Immature natural killer cell (primary cell): ENCODE measurements at regions not wholly inside any gene's neighbourhood (a gene's known extent, or its start where the extent isn't known, plus 50 kb on each side); places are given as distances from the start of the nearest gene placed in this dataset.

Experiments used
- DNase-seq, 3 donors: peaks; one replicate each; pipeline ENCODE4 v3.0.0; 2022; ENCODE audit warnings: mixed read lengths in 1 of 3
- H3K27ac Mint-ChIP-seq, 6 donors: one replicate each; pipeline ENCODE4 v1.8.0; 2020; ENCODE audit warnings: mixed read lengths in 6 of 6, mild to moderate bottlenecking in 5 of 6, inconsistent platforms in 4 of 6, moderate library complexity in 3 of 6
- H3K27me3 Mint-ChIP-seq, 3 donors: one replicate each; pipeline ENCODE4 v1.8.0; 2020 to 2021; ENCODE audit warnings: low read depth in 3 of 3, mild to moderate bottlenecking in 3 of 3, mixed read lengths in 3 of 3, moderate library complexity in 3 of 3, inconsistent platforms in 1 of 3
- H3K36me3 Mint-ChIP-seq, 3 donors: one replicate each; pipeline ENCODE4 v1.8.0; 2020; ENCODE audit warnings: mixed read lengths in 3 of 3, inconsistent platforms in 2 of 3, mild to moderate bottlenecking in 2 of 3
- H3K4me1 Mint-ChIP-seq, 2 donors: one replicate each; pipeline ENCODE4 v1.8.0; 2020; ENCODE audit warnings: inconsistent platforms in 2 of 2, mild to moderate bottlenecking in 2 of 2, mixed read lengths in 2 of 2, moderate library complexity in 1 of 2
- H3K4me3 Mint-ChIP-seq, 5 donors: one replicate each; pipeline ENCODE4 v1.8.0; 2020; ENCODE audit warnings: mild to moderate bottlenecking in 5 of 5, mixed read lengths in 5 of 5, inconsistent platforms in 3 of 5, moderate library complexity in 3 of 5
- H3K9me3 Mint-ChIP-seq, 6 donors: one replicate each; pipeline ENCODE4 v1.8.0; 2020; ENCODE audit warnings: mild to moderate bottlenecking in 6 of 6, mixed read lengths in 6 of 6, inconsistent platforms in 4 of 6, moderate library complexity in 3 of 6

- peaks cover 2 to 3% (median 2%) of the 10 kb centered on the region in 3 donors for H3K27me3 Mint-ChIP-seq
- H3K4me3 Mint-ChIP-seq: no peak overlapping the region
- no peaks in the 10 kb centered on the region for H3K9me3 Mint-ChIP-seq
- no peak overlapping the region for H3K27ac Mint-ChIP-seq
- H3K4me1 Mint-ChIP-seq: peaks cover 25 to 63% of the 10 kb centered on the region in 2 donors
- no peaks in the 10 kb centered on the region for H3K36me3 Mint-ChIP-seq
- DNase-seq: no peak
Observed at GRCh38 chr5:68446070-68446357, 230.5 kb downstream of the PIK3R1 start.

DNA sequence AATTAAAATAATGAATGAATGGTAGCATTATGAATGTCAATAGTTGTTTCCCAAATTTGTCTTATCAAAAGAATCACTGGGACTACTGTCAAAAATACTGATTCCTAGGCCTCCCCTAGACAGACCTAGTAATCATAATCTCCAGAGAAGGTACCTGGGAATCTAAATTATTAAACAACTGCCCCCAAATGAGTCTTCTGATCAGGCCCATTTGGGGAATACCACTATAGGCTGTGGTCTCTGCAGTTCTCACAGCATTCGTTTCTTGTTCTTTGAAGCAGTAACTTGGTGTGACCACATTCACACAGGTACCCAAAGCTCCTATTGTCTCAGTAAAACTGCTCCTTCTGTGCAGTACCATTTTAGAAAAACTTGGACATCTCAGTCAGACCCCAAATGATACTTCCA, 230.9 kb downstream of the PIK3R1 start:
- Mint-ChIP-seq H3K36me3 (no peaks in the 10 kb centered on the region), H3K27ac (peak overlapping the region in 1 of 6 donors; percentile 71), H3K9me3 (no peaks in the 10 kb centered on the region), H3K4me3 (peak overlapping the region in 1 of 5 donors; percentile 7), H3K27me3 (peaks cover 2 to 4% (median 2%) of the 10 kb centered on the region in 3 donors), H3K4me1 (peaks cover 20 to 58% of the 10 kb centered on the region in 2 donors)
- DNase-seq: peak in 2 of 3 donors; percentile 14 to 17

- Mint-ChIP-seq H3K36me3 (no peaks in the 10 kb centered on the region), H3K27me3 (peaks cover 0 to 3% (median 2%) of the 10 kb centered on the region in 3 donors), H3K4me1 (peaks cover 15 to 50% of the 10 kb centered on the region in 2 donors), H3K4me3 (peak overlapping the region in 1 of 5 donors; percentile 20), H3K9me3 (no peaks in the 10 kb centered on the region), H3K27ac (peak overlapping the region in 2 of 6 donors; percentile 54 to 71)
- peak in 1 of 3 donors; percentile 48 for DNase-seq
Observed at GRCh38 chr5:68447136-68447929, 231.8 kb downstream of the PIK3R1 start.

DNA sequence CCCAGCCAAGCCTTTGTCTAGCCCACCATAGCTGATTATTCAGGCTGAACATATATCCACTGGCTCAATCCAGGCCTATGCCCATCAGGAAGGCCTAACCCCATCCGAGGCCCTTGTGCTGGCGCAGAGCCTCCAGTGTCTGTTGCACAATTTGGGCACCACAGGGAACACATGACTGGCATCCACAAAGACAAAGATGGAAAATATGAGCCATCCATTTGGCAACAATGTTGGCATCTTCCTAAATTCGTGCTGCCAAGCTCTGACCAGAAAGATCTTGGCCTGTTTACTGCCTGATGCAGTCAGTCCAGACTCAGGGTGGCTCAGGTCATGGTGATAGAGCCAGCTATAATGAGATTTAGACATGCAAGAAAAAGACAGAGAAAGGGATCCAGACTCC, 233.8 kb downstream of the PIK3R1 start:
- H3K9me3 Mint-ChIP-seq: no peaks in the 10 kb centered on the region
- no peak overlapping the region for H3K4me3 Mint-ChIP-seq
- H3K27ac Mint-ChIP-seq: peak overlapping the region in 2 of 6 donors; percentile 13 to 22
- peaks cover 0 to 3% (median 0%) of the 10 kb centered on the region in 3 donors for H3K36me3 Mint-ChIP-seq
- DNase-seq: no peak
- peaks cover 11 to 45% of the 10 kb centered on the region in 2 donors for H3K4me1 Mint-ChIP-seq
- peaks cover 0 to 2% (median 1%) of the 10 kb centered on the region in 3 donors for H3K27me3 Mint-ChIP-seq

DNA sequence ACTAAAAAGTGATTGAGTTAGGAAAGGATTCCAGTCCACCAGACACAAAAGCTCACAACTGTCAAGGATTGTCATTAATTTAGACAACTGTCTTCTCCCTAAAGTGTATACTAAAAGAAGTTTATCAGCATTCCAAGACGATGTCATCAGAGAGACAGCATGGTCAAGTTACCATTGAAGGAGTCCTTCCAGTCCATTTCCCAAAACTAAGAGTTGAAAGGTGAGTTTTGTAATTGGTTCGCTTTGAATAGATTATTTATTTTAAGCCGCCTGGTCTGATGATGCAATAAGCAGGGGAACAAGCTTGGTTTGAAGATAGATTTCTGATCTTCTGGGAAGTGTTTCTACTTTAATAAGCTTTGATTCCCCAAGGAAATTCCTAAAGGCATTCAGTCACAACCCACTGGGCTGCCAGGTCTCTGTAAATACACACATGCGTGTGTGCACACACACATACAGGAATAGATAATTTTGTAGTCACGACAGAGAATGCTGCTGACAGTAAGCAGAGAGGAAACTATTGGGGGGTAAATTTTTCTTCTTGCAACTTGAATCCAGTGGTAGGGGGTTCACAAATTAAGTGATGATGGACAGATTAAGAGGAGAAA, 234.8 kb downstream of the PIK3R1 start:
- no peak for DNase-seq
- Mint-ChIP-seq H3K27ac (peak overlapping the region in 1 of 6 donors; percentile 37), H3K9me3 (no peaks in the 10 kb centered on the region), H3K4me1 (peaks cover 11 to 35% of the 10 kb centered on the region in 2 donors), H3K36me3 (peaks cover 0 to 3% (median 0%) of the 10 kb centered on the region in 3 donors), H3K4me3 (no peak overlapping the region), H3K27me3 (peaks cover 0 to 2% (median 1%) of the 10 kb centered on the region in 3 donors)

DNA sequence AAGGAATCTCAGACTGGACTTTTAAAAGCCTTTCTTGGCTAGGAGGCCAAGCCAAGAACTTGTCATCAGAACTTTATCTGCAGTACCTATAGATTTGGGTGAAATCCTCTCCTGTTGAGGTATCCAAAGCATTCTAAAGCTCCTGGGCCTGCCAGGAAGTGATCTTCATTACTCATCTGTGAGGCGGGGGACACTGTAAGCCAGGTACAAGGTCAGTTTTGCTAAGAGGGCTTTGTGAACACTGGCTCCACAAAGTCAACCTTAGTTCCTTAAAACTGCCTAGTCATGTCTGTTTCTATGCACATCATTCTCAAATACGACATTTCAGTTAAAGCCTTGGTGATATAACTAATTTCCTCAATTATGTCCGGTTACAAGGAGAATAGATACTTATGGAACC, 236.7 kb downstream of the PIK3R1 start:
- no peak overlapping the region for H3K4me3 Mint-ChIP-seq
- H3K9me3 Mint-ChIP-seq: no peaks in the 10 kb centered on the region
- no peak overlapping the region for H3K27ac Mint-ChIP-seq
- H3K36me3 Mint-ChIP-seq: peaks cover 0 to 3% (median 0%) of the 10 kb centered on the region in 3 donors
- peaks cover 6 to 16% of the 10 kb centered on the region in 2 donors for H3K4me1 Mint-ChIP-seq
- no peak for DNase-seq
- peaks cover 0 to 2% (median 1%) of the 10 kb centered on the region in 3 donors for H3K27me3 Mint-ChIP-seq

DNA sequence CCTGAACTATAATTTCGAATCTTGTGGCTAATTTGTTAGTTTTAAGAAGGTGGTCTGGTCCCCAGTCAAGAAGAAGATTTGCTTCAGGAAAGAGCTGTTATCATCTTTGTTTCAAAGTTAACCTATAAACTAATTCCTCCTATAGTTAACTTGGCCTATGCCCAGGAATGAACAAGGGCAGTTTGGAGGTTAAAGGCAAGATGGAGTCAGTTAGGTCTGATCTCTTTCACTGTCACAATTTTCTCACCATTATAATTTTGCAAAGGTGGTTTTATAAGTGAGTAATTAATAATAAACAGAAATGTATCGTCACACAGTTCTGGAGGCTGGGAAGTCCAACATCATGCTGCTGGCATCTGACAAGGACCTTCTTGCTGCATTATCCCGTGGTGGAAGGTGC, 238.6 kb downstream of the PIK3R1 start:
- Mint-ChIP-seq H3K36me3 (peaks cover 0 to 3% (median 0%) of the 10 kb centered on the region in 3 donors), H3K27me3 (peaks cover 0 to 1% (median 0%) of the 10 kb centered on the region in 3 donors), H3K4me3 (no peak overlapping the region), H3K27ac (no peak overlapping the region), H3K4me1 (peaks cover 6 to 15% of the 10 kb centered on the region in 2 donors), H3K9me3 (no peaks in the 10 kb centered on the region)
- DNase-seq: no peak

DNA sequence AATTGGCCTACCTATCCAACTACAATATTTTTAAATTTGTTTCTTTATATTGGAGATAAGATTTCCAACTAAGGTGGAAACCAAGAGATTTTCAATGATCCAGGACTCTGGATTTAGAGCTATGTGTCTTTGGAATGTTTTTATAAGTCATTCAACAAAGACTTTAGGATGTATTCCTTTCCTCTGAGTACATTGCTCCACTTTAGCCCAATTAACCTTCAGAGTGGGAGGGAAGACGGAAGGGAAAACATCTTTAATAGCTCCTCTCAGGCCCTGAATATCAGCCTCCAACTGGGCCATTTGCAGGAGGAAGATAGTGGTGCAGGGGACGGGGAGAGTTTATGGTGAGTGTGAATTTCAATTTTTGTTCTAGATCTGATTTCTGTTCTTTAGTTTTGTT, 239.2 kb downstream of the PIK3R1 start:
- Mint-ChIP-seq H3K36me3 (peaks cover 0 to 3% (median 0%) of the 10 kb centered on the region in 3 donors), H3K9me3 (no peaks in the 10 kb centered on the region), H3K27me3 (peaks cover 0 to 1% (median 0%) of the 10 kb centered on the region in 3 donors), H3K4me3 (no peak overlapping the region), H3K27ac (no peak overlapping the region), H3K4me1 (peaks cover 6 to 17% of the 10 kb centered on the region in 2 donors)
- no peak for DNase-seq

DNA sequence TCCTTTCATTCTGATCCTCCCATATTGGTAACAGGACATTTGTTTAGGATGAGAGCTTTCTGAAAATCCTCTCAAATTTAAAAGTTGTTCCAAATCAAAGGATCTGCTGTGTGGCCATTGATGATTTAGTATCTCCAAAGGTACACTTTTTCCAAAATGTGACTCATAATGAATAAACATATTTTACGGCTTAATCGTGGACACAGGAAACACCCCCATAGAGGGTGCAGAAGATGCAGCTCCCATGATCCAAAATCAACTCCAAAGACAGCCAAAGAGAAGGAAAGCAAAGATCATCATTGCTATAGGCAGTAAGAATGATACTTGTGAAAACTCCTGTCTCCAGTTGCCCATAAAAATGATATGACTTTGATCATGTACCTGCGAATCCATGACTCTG, 239.7 kb downstream of the PIK3R1 start:
- H3K9me3 Mint-ChIP-seq: no peaks in the 10 kb centered on the region
- H3K36me3 Mint-ChIP-seq: peaks cover 0 to 3% (median 0%) of the 10 kb centered on the region in 3 donors
- H3K4me3 Mint-ChIP-seq: no peak overlapping the region
- H3K27me3 Mint-ChIP-seq: peaks cover 0 to 1% (median 0%) of the 10 kb centered on the region in 3 donors
- H3K27ac Mint-ChIP-seq: no peak overlapping the region
- DNase-seq: no peak
- peaks cover 6 to 21% of the 10 kb centered on the region in 2 donors for H3K4me1 Mint-ChIP-seq

GRCh38 chr5:68456756-68457217, 241.2 kb downstream of the PIK3R1 start:
- H3K9me3 Mint-ChIP-seq: no peaks in the 10 kb centered on the region
- H3K4me1 Mint-ChIP-seq: peaks cover 6 to 22% of the 10 kb centered on the region in 2 donors
- no peak overlapping the region for H3K4me3 Mint-ChIP-seq
- no peak overlapping the region for H3K27ac Mint-ChIP-seq
- no peaks in the 10 kb centered on the region for H3K27me3 Mint-ChIP-seq
- H3K36me3 Mint-ChIP-seq: peaks cover 0 to 3% (median 0%) of the 10 kb centered on the region in 3 donors
- no peak for DNase-seq

- no peaks in the 10 kb centered on the region for H3K27me3 Mint-ChIP-seq
- no peak overlapping the region for H3K27ac Mint-ChIP-seq
- peaks cover 6 to 22% of the 10 kb centered on the region in 2 donors for H3K4me1 Mint-ChIP-seq
- H3K4me3 Mint-ChIP-seq: no peak overlapping the region
- H3K36me3 Mint-ChIP-seq: peaks cover 0 to 3% (median 0%) of the 10 kb centered on the region in 3 donors
- no peaks in the 10 kb centered on the region for H3K9me3 Mint-ChIP-seq
- no peak for DNase-seq
Observed at GRCh38 chr5:68457285-68457684, 241.7 kb downstream of the PIK3R1 start.

GRCh38 chr5:68458416-68459021, 243.0 kb downstream of the PIK3R1 start:
- Mint-ChIP-seq H3K4me1 (peaks cover 6 to 22% of the 10 kb centered on the region in 2 donors), H3K36me3 (peaks cover 0 to 3% (median 0%) of the 10 kb centered on the region in 3 donors), H3K9me3 (no peaks in the 10 kb centered on the region), H3K27ac (no peak overlapping the region), H3K27me3 (no peaks in the 10 kb centered on the region), H3K4me3 (no peak overlapping the region)
- DNase-seq: no peak

DNA sequence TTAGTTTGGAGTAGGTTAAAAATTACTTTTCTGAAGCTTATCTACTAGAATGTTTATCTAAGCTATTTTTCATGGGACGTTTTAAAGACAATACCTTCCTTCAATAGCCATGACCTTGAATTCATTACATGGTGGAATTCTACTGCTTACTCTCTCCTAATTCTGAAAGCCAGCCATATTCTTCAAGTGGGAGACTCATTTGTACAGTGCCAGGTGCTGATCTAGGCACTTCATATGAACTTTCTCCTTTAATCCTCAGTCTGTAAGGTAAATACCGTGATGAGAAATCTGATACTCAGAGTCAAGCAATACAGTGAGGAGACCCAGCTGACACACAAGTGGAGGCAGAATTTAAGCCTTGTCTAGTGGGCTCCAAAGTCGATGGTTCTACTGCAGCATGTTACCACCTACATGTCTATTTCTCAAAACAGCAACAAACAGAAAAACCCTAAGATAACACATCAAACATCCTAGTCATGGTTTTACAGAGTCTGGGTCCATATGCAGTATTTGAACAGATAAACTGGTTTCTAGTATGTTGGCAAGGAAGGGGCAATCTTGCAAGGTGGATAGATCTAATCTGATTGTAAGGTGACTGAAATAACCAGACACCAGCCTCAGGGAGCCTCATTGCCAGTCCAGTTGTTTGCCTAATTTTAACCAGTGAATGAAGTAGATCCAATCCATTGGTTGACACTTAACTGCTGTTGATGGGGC, 243.7 kb downstream of the PIK3R1 start:
- no peaks in the 10 kb centered on the region for H3K27me3 Mint-ChIP-seq
- no peaks in the 10 kb centered on the region for H3K9me3 Mint-ChIP-seq
- H3K4me3 Mint-ChIP-seq: no peak overlapping the region
- no peak overlapping the region for H3K27ac Mint-ChIP-seq
- DNase-seq: no peak
- H3K4me1 Mint-ChIP-seq: peaks cover 6 to 22% of the 10 kb centered on the region in 2 donors
- H3K36me3 Mint-ChIP-seq: no peaks in the 10 kb centered on the region
